Epithelial cell of prostate (primary cell): ENCODE measurements at regions not wholly inside any gene's neighbourhood (a gene's known extent, or its start where the extent isn't known, plus 50 kb on each side); places are given as distances from the start of the nearest gene placed in this dataset.
A peak's percentile ranks its signal among the peaks of the same experiment; 100 is the strongest.
"Not testable (repeated sequence)": the region's sequence is repeated elsewhere in the genome, so short reads cannot be mapped to it uniquely, and the experiment has no call there.

Experiments used
- DNase-seq: peaks from one replicate; pipeline ENCODE4 v3.0.0-alpha.2; 2011; ENCODE audit warnings: low read depth, low spot score
- H3K27ac ChIP-seq: fragments of 450-650 bp; 2 replicates; pipeline ENCODE4 v1.5.1; 2017; ENCODE audit warnings: mild to moderate bottlenecking

GRCh38 chr12:9319842-9320173 is 111.6 kb upstream of the PZP start:
- H3K27ac ChIP-seq = peak overlapping the region; percentile 31
- DNase-seq = peak; percentile 59

GRCh38 chr12:9319044-9319841 is 111.0 kb upstream of the PZP start:
- H3K27ac ChIP-seq = no peak overlapping the region
- DNase-seq = no peak

- not testable (repeated sequence) for DNase-seq, H3K27ac ChIP-seq
Observed at GRCh38 chr12:9313479-9313878, 105.3 kb upstream of the PZP start.

GRCh38 chr12:9312406-9313392 is 104.5 kb upstream of the PZP start:
- DNase-seq, H3K27ac ChIP-seq: not testable (repeated sequence)

GRCh38 chr12:9311454-9311853 is 103.3 kb upstream of the PZP start:
- H3K27ac ChIP-seq, DNase-seq: not testable (repeated sequence)

GRCh38 chr12:9310645-9311044 is 102.5 kb upstream of the PZP start:
- not testable (repeated sequence) for H3K27ac ChIP-seq, DNase-seq

GRCh38 chr12:9309749-9310148 is 101.6 kb upstream of the PZP start:
- not testable (repeated sequence) for H3K27ac ChIP-seq, DNase-seq

GRCh38 chr12:9308745-9309144 is 100.5 kb upstream of the PZP start:
- DNase-seq, H3K27ac ChIP-seq: not testable (repeated sequence)

GRCh38 chr12:9308163-9308562 is 100.0 kb upstream of the PZP start:
- H3K27ac ChIP-seq, DNase-seq: not testable (repeated sequence)

- not testable (repeated sequence) for DNase-seq, H3K27ac ChIP-seq
Observed at GRCh38 chr12:9307255-9307654, 99.1 kb upstream of the PZP start.

GRCh38 chr12:9306004-9306403 is 97.8 kb upstream of the PZP start:
- H3K27ac ChIP-seq, DNase-seq: not testable (repeated sequence)

- DNase-seq, H3K27ac ChIP-seq: not testable (repeated sequence)
Observed at GRCh38 chr12:9304540-9304939, 96.3 kb upstream of the PZP start.

GRCh38 chr12:9295872-9296271 is 87.7 kb upstream of the PZP start:
- not testable (repeated sequence) for DNase-seq, H3K27ac ChIP-seq

- not testable (repeated sequence) for H3K27ac ChIP-seq, DNase-seq
Observed at GRCh38 chr12:9294072-9294620, 86.0 kb upstream of the PZP start.

- not testable (repeated sequence) for DNase-seq, H3K27ac ChIP-seq
Observed at GRCh38 chr12:9293391-9293790, 85.2 kb upstream of the PZP start.

- DNase-seq, H3K27ac ChIP-seq: not testable (repeated sequence)
Observed at GRCh38 chr12:9289984-9290383, 81.8 kb upstream of the PZP start.

GRCh38 chr12:9284724-9285123 is 76.5 kb upstream of the PZP start:
- DNase-seq, H3K27ac ChIP-seq: not testable (repeated sequence)

- DNase-seq, H3K27ac ChIP-seq: not testable (repeated sequence)
Observed at GRCh38 chr12:9284197-9284596, 76.0 kb upstream of the PZP start.

GRCh38 chr12:9283346-9284095 is 75.3 kb upstream of the PZP start:
- peak overlapping the region; percentile 24 for H3K27ac ChIP-seq
- not testable (repeated sequence) for DNase-seq

GRCh38 chr12:9276990-9277389 is 68.8 kb upstream of the PZP start:
- DNase-seq = no peak
- H3K27ac ChIP-seq = no peak overlapping the region
